ENCODE measurements at regions not wholly inside any gene's neighbourhood (a gene's known extent, or its start where the extent isn't known, plus 50 kb on each side); places are given as distances from the start of the nearest gene placed in this dataset.

GRCh38 chr1:192038567-192038966 lies 119.7 kb upstream of the RGS18 start:
- DNase-seq: no peak

DNA sequence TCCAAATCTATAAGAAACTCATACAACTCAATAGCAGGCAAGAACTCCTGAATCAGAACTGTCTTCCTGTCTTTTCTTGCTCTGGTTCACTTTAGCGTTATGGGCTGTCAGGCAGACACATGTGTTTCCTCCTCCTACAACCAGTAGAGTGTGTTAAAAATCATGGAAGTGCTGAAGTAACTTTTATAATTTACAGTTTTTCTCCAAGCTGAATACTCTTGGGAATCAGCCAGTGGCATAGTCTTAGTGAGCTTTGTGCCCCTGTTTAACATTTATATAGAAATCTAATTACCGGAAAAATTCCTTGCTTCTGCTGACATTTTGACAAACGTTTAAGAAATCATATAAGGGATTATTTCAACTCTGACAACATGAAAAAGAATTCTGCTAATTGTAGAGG lies 113.1 kb upstream of the RGS18 start:
- DNase-seq: no peak

GRCh38 chr1:192053531-192053971 lies 104.7 kb upstream of the RGS18 start:
- no peak for DNase-seq

DNA sequence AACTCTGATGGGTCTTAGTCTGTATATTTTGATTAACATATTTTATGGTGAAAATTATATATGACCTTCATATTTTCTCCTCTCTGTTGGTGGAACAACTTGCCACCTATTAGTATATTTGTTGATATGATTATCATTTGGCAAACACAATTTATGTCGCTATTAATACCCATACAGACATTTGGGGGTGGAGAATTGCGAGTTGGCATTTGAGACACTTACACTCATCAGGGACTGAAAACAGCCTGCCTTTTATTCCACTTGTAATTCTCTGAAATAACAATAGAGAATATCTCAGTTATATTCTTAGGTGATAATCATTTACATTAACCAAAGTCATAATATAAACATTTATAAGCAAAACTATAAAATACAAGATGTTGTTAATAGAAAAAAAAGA lies 100.5 kb upstream of the RGS18 start:
- no peak for DNase-seq

GRCh38 chr1:192059407-192059806 lies 98.9 kb upstream of the RGS18 start:
- no peak for DNase-seq

DNA sequence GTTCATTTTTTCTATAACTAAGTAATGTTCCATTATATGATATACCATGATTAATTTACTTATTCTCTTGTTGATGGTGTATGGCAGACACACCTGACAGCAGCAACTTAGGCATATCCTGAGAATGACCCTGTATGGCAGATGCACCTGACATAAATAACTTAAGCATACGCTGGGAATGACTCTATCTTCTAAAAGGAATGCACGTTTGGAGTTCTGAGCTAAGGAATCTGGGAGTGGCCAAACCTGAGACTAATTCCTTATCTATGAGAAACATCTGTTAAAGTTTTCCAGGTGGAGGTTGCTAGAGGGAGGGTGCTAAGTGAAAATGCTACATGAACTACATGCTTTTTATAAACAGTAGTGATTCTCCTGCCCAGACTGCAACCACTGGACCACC lies 96.7 kb upstream of the RGS18 start:
- DNase-seq: no peak

DNA sequence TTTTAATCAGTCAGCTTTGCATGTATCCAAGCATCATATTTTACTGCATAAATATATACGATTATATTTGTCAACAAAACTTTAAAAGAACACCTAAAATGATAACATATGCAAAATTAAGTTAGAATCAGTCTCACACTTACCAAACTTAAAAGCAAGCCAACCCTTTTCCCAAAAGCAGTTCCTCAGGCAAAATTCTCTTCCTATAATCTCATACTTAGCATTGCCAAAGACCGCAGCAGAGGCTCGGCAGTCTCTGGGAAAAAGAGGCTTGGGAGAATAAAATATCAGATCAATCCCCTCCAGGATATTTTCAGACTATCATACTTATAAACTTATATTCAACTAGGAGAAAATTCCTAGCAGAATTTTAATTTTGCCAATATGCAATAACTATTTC lies 93.2 kb upstream of the RGS18 start:
- DNase-seq: no peak

- DNase-seq: no peak
Observed at GRCh38 chr1:192066202-192066601, 92.1 kb upstream of the RGS18 start.

DNA sequence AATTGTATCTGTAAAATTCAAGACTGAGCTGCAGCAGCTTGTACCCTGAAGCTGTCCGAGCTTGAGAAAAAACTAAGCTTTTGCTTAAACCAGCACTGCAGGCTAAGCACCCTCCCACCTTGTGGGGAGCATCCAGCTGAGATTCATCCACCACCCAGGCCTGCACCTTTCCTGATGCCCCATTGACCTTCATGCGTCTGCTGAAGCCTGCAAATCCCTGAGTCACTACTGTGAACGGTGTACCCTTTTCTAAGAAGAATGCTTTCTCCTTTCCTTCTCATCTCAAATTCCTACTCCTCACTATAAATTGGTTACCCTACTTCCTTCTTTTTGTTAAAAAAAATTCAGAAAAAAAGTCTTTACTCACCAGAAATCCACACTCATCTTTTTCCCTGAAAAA lies 90.9 kb upstream of the RGS18 start:
- no peak for DNase-seq

DNA sequence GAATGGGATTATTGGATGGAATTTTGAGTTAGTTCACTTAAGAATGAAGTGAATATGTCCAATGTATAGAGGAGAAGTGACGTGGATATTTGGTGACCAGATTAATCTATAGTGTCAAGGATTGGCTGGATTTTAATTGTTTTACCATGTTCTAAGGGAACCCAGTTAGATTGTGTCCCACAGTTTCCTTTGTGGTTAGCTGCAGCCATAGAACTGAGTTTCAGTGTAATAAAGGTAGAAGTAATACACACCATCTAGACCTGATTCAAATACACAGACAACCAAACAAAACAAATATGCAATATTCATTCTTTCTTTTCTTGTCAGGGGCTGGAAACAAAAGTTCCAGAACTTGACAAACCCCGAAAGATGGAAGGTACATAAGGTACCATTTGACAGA lies 88.0 kb upstream of the RGS18 start:
- no peak for DNase-seq

- DNase-seq: no peak
Observed at GRCh38 chr1:192080684-192081083, 77.6 kb upstream of the RGS18 start.

- no peak for DNase-seq
Observed at GRCh38 chr1:192081359-192081758, 76.9 kb upstream of the RGS18 start.

DNA sequence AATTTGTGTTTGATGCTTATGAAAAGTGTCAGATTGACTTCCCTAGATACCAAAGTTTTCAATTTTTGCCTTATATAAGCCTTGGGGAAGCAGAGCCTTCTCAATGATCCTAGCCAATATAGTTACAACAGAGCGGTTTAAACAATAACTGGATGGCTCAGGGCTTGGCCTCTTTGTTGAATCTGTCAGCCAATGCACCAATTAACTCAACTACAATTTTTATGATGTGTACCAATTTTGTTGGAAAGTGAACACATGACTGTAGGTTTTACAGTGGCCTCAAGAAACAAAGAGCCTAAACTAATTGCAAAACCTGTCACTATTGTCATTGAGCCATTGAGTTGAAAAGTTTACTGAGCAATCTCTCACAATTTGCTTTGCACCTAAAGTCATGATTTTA lies 71.6 kb upstream of the RGS18 start:
- DNase-seq: peak; percentile 49

DNA sequence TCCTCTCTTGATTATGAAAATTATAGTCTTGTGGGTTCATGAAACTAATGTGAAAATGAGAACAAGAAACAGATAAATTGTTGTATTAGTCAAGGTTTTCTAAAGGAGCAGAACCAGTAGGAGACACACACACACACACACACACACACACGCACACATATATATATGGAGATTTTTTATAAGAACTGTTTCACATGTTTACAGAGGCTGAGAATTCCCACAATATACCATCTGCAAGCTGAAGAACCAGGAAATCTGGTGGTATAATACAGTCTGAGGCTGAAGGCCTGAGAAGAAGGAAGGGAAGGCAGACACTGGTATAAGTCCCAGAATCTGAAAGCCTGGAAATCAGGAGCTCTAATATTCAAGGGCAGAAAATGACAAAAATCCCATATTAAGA lies 70.9 kb upstream of the RGS18 start:
- DNase-seq: no peak

- DNase-seq: no peak
Observed at GRCh38 chr1:192088496-192088895, 69.8 kb upstream of the RGS18 start.

DNA sequence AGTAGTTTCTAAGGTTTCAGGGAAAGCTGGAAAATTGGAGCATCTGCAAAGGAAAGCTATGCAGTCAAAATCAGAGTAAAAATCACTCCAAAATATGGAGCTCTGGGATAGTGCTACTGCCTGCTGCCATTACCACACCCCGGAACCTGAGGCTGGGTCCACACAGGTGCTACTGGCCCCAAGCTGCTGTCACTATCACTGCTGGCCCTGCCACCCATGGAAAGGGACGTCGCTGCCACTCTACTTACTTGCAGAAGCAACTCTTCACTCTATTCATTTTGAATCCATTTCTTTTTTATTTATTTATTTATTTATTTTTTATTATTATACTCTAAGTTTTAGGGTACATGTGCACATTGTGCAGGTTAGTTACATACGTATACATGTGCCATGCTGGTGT lies 60.3 kb upstream of the RGS18 start:
- DNase-seq: no peak

DNA sequence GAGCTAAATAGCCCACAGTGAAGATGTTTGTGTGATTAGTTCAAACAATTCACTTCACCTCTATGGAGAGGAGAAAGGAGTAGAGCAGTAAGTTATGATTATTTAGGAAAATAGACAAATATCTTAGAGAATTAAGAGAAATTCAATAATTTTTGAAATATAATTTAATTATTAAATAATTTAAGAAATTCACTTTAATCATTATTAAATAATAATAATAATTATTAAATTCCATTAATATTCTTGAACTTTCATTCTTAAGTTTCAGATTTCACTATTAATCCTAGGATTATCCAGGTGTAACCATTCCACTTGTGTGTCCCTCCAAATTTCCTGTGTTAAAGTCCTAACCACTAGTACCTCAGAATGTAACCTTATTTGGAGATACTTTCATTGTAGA lies 58.9 kb upstream of the RGS18 start:
- DNase-seq: no peak

DNA sequence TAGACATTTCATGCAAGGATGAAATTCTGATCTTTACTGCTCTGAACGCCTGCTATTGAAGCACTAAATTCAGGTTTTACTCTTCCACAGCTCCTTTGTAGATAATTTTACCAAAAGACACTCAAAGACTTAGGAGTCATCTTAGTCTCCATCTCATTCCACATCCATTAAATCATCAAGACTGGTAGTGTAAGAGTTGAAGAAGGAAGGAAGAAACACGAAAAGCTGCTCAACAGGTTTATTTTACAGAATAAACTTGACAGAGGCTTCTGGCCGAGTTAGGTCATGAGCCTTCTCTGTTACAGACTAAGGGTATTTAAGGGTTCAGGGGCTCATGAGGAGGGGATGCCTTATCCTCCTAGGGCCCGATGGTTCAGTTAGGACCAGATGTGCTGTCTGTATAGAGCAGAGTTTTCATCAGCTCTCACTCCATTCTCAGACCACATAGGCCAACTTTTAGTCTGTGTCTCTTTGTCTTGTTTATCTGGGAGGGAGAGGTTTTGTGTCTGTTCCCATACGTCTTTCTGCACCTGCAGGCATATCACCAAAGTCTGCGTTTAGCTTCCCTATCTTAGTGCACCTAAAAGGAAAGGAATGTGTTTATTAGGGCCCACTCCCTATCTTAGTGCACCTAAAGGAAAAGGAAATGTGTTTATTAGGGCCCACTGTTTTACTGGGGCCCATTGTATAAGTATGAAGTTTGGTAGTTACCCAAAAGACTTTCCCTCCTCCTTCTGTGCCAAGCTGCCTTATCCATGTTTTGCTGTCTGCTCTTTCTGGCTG lies 57.4 kb upstream of the RGS18 start:
- no peak for DNase-seq

GRCh38 chr1:192104128-192104527 lies 54.1 kb upstream of the RGS18 start:
- no peak for DNase-seq

DNA sequence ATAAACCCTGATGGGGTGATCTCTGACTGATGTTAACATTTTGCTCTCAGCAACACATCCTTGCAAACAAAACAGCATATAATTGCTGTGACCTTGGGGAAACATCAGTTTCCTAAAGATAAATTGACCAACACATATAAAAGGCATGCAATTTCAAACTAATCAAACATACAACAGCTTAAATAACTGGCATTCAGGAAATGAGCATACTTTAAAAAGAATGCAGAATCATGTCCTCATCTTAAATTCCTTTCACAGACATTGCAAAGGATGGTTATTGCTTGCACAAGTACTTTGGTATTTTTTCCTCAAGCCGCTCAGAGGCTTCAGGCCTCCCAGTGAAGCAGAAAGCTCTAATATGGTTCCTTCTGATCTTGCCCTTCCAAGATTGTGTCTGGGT lies 53.4 kb upstream of the RGS18 start:
- no peak for DNase-seq

DNA sequence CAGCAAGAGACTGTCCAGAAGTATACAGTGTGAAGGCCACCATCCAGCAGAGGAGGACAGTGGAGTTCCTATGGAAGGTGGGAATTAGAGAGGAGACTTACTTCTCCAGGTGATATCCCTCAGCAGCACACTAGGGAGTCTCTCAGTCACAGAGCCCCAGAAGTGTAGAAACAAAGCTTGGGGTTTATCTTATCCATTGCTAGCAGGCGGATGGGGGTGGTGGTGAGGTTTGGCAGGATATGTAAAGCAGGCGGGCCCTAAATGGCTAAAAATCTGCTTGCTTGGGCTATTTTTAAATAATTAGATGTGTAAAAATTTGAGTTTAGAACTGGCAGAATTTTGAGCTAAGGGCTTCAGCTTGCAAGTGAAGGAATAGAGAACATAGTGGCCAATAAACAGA lies 50.1 kb upstream of the RGS18 start:
- no peak for DNase-seq

Measured in retina (tissue), 1 donor.